Prostate gland (tissue), 2 donors: ENCODE measurements at regions not wholly inside any gene's neighbourhood (a gene's known extent, or its start where the extent isn't known, plus 50 kb on each side); places are given as distances from the start of the nearest gene placed in this dataset.

ENCODE experiments used
- POLR2A ChIP-seq: fragments of 450-650 bp; IDR thresholded peaks from one replicate; pipeline ENCODE4 v1.6.1; 2016; ENCODE audit warnings: antibody characterized with exemption, mild to moderate bottlenecking
- POLR2AphosphoS5 ChIP-seq: sonication (generic); formaldehyde crosslinking; IDR thresholded peaks from one replicate; pipeline ENCODE4 v1.6.1; 2017; ENCODE audit warnings: antibody characterized with exemption
- TF ChIP-seq, protein P1 (sequence below), 4 experiments: fragments of 200-600 bp in 2 of 4; fragments of 450-650 bp in 2 of 4; sonication (generic) in 2 of 4; IDR thresholded peaks; 1 replicate in 3 of 4; 2 replicates in 1 of 4; pipeline ENCODE4 v1.5.1; 2016 to 2019; ENCODE audit warnings: antibody characterized with exemption in 4 of 4, mild to moderate bottlenecking in 2 of 4, moderate library complexity in 2 of 4

DNA sequence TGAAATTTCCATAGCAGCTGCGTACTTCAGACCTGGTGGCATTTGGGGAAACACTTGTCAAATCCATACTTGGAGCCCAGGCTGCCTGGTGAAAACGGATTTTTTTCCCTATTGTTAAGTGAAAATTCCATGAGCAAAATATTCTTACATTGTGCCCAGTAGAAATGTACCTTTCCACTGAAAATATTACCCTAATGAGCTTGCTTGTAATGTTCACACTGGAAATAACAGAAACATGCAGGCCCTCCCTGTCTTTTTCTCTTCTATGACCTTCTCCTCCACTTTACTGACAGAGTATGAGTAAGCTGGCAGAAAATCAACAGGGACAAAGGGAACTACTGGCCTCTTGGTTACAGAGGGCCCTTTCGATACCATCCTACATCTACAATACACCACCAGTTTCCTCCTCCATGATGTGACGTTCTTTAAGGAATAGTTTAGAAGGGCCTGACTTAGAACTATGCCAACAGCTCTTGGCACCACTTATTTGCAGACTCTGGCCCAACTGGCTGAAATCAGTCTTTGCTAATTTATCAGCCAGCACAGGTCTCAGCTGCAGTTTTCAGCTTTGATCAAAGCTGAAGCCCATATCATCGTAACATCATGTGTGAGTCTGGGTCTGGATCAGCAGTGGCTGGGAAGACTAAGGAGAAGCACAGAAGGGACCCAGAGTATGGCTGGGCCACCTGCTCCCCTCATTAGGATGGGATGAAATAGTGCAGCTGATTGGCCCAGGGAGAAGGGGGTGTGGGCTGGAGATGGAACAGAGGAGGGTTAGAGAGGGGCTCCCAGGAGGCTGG, 272.2 kb upstream of the ID2 start:
- TF ChIP-seq POLR2AphosphoS5 (no peak), POLR2A (no peak)
- TF ChIP-seq, protein P1, sequence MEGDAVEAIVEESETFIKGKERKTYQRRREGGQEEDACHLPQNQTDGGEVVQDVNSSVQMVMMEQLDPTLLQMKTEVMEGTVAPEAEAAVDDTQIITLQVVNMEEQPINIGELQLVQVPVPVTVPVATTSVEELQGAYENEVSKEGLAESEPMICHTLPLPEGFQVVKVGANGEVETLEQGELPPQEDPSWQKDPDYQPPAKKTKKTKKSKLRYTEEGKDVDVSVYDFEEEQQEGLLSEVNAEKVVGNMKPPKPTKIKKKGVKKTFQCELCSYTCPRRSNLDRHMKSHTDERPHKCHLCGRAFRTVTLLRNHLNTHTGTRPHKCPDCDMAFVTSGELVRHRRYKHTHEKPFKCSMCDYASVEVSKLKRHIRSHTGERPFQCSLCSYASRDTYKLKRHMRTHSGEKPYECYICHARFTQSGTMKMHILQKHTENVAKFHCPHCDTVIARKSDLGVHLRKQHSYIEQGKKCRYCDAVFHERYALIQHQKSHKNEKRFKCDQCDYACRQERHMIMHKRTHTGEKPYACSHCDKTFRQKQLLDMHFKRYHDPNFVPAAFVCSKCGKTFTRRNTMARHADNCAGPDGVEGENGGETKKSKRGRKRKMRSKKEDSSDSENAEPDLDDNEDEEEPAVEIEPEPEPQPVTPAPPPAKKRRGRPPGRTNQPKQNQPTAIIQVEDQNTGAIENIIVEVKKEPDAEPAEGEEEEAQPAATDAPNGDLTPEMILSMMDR (IDR thresholded peaks at IDR 0.05): no peak
